HS-5 (cell line): ENCODE measurements at regions not wholly inside any gene's neighbourhood (a gene's known extent, or its start where the extent isn't known, plus 50 kb on each side); places are given as distances from the start of the nearest gene placed in this dataset.

ENCODE experiments used
- DNase-seq: peaks from one replicate; pipeline ENCODE4 v3.0.0-alpha.2; 2012; ENCODE audit warnings: low read depth

DNA sequence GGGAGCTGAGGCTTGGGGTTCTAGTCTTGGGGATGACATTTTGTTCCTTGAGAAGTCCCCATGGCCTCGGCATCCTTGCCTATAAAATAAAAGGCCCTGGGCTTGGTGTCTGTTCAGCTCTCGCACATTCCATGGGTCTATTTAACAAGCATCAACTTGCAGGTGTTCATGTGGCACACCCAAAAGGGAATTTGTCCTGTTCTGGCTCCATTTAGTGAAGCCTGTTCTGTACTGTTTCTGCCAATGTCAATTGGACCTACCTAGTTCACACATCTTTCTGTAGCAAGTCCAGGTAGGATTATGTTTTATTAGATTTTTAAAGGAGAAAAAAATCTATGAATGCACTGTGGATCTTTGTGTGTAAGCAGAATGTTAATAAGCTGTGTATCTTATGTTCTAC lies 262.0 kb downstream of the HIVEP2 start:
- no peak for DNase-seq

DNA sequence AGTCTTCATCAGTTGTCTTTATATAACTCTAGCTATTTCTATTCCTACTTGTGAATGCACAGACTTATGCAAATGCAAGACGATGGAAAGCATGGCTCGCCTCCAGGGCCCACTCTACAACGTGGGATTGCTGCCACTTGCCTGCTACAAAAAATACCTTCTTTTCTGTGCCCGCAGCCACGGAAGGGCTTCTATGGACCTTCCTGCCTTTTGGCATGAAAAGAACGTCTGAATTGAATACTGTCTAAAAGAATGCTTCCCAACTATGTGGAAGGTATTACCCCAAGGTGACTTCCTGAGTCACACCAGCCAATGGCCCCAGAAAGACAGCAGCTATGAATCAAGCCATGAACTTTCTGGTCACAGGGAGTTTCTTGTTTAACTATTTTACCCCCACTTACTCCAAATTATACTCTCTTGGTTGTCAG lies 261.2 kb downstream of the HIVEP2 start:
- DNase-seq = no peak

DNA sequence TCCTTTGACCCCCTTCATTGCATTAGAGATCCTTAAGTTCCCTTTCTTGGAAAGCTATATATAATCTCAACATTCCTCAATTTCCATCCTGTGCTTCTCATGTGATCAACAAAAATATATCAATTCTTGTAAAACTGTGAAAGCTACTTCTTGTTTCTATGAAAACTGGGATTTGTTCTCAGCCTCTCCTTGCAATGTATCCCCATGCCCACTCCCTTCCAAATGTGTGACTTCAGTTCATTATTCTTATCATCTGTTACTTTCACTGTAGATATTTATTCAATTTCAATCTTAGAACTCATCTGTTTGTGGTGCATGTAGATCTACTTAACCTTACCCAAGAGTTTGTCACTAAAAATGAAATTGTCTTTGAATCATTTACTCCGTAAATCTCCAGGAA lies 260.6 kb downstream of the HIVEP2 start:
- DNase-seq = no peak

DNA sequence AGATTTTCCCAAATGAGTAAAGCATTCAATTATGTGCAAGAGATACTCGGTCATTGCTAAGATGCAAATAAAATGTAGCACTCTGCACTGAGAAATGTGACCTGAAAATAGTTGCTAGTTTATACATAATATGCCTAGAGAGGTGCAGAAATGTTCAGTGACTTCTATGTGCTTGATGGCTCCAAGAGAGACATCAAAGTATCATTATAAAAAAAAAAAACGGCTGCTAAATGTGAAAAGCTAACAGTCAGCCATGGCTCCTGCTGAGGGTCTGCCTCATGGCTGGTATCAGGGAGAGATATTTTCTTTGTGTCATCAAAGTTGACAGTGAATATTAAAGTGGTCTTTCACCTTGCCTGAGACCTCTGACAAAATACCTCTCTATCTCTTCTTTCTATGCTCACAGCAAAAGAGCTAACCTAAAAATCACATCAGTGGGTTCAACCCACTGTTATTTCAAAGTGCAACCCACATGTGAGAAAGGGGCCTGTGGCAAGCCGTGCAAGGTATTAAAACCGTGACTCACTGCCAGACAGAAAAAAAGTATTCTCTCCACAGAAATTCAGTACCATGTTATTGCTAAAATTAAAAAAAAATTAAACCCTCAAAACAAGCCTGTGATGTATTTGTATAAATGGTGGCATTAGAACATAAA lies 259.0 kb downstream of the HIVEP2 start:
- no peak for DNase-seq

DNA sequence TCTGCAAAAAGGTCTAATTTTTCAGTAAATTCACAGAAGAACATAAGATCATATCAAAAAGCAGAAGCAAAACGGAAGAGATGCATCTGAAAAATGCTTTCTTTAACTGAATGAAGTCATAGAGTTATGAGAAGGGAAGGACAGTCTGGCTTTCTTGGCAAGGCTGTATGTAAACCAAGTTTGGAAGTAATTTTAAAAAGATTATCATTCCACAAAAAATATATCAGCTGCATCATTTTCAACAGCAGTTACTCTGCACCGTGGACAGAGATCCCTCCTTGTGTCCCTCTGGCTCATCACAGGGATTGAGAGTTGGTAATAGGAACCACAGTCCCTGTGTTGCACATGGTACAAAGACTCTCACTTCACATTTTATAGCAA lies 258.5 kb downstream of the HIVEP2 start:
- DNase-seq = no peak

DNA sequence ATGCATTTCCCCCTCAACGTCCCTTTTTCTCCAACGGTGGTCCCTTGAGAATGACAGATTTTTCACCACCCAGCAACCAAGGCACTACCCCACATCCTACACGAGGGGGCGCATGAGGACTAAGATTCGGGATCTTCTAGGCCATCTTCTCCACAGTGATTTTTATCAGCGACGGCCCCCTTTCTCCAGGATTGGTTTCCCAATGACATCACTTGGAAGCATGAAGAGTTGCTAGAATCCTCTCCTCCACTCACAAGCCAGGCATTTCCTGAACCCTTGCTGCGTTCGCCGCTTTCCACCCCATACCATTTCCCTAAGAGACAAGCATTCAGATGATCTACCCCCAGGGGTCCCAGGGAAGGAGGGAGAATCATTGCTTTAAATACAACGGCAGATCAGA lies 252.0 kb downstream of the HIVEP2 start:
- peak; percentile 83 for DNase-seq

DNA sequence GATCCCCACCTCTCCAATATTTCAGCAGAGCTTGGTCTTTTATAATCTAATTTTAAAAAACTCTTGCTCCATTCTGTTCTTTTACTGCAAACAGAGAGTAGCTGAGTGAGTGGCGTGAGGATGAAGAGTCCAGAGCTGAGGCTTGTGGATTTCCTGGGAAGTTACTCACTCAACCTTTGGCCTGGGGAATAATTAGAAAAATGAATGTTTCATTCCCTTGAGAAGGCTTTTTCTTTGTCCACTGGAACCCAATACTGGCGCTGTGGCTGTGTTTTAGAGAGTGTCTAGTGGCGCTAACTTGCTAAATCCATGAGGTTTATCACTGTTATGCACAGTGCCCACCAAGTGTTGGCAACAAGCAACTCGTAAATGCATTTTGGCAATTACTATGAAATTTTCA lies 251.5 kb downstream of the HIVEP2 start:
- peak; percentile 76 for DNase-seq

DNA sequence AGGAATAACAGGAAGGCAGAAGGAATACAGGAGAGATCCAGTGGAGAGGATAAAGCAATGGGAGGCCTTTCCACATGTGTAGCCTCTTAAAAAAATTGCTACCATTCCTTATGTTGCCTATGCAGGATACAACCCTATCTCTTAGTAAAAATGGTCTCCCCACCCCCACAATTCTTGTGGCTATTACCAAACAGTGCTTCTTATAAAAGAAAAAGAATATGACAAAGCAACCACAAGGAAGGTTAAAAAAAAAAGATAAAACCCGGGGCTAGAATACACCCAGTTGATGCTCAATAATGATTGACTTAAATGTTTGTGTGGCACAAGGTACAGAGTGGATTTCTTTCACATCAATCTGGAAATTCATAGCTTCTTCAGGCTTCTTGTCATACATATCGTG lies 250.9 kb downstream of the HIVEP2 start:
- DNase-seq = no peak

DNA sequence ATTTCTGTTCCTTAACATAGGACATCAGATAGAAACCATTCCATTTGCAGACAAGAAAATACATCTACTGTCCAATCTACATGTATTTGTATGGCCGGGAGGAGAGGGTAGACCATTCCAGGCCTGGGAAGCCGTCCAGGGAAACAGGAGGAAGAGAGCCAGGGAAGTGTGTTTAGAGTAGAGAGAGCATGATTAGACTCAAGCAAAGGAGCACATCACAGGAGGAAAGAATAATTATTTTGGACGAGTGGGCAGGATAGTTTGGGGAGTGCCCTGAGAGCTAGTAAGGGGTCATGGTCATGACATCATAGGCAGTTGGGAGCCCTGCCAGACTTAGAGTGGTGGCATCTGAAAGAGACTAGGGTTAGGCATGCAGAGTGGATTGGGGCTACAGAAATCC lies 250.0 kb downstream of the HIVEP2 start:
- no peak for DNase-seq

DNA sequence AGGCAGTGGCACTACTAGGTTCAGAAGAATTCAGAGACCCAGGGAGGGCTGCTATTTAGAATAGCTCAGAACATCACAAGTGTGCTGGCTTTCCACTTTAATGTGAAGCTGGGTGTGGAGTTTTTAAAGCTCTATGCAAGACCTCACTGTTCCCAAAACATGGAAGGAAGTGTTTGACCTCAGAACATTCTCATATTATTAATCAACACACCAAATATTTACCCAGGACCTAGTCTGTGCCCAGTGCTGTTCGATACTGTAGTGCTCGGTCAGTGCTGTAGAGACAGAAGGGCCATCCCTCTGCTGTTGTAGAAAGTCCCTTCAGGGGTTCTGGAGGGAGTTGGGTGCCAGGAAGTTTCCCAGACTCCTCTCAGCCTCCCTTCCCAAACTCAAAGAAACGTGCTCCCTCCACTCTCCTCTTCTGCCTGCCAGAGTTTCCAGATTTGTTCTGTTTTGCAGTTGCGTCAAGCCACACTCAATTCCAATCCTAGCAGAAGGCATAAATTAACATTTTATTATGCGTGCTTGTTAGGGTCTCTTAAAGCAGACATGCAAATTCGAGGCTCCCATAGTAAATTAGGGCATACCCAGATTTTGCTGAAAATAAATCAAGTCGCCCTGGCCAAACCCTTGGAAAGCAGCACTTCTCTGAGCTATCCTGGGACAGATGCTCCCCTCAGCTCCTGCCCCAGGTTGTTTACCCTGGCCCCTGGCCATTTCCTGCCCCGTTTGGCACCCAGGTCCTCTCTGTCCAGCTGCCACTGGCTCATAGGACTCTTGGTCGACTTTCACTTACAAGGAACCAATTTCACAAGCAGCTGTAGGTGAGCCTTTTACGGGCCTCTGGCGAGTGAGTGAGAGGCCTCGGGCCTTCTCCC lies 248.6 kb downstream of the HIVEP2 start:
- DNase-seq = no peak

DNA sequence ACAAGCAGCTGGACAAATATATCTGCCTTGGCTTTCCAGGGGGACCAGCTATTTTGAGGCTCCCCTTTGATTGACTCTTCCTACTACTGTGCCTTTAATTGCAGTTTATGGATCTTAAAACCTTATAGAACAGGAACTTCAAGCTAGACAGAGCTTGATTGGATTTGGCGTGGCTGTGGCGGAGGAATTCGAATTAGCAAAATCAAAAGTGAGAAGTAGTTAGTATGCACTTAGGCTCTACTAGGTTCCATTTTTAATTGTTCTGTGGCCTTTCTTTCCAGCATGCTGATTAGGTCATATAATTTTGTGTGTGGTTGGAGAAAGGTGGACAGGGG lies 248.0 kb downstream of the HIVEP2 start:
- DNase-seq = no peak

DNA sequence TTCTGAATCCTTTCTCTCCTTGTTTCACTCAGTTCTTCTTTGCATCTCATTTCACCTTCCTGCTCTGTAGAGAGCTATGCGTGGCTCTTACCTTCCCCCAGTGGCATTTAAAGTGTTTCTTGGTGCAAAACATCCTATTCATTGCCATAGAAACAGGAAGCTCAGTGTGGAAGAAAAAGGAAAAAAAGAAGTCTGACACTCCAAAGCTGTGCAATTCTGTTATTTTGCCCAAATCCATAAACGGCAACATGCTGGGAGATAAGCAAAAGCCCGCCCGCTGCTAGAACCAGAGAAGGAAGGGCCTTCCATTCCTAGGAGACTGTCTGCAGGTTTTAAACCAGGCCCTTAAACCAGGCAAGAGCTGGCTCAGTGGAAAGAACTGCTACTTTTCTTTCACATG lies 247.1 kb downstream of the HIVEP2 start:
- no peak for DNase-seq

DNA sequence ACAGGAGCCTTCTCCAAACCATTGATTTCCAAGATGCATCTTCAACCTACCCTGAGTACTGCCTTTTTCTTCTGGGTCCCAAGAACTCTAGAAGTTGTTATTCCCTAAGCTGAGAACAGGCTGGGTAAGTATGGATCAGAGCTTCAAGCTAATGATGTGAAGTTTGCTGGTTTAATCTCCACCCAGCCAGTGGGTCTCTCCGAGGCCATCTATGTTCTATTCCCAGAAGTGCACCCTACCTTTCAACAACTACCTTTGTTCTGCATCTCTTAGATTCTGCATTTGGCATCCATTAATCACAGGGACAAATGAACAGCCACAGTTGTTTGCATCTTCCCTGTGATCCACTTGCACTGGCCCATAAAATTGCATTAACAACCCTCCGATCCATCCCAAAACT lies 246.2 kb downstream of the HIVEP2 start:
- no peak for DNase-seq

DNA sequence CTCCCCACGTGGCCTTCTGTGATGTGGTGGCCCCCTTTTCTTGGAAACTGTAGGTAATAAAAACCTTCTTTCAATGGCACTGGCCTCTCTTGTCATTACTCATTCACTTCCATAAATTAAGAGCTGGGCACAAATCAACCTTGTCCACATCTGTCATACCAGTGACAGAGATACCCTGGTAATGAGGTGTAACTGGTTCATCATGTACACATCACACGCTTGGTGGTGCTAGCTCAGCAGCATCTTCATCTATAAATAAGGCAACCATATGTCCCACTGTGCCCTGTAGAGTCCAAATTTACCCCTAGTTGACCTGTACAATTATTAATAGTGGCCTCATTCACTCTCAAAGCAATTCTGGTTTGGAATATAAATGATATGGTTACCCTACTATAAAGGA lies 245.6 kb downstream of the HIVEP2 start:
- DNase-seq = no peak

DNA sequence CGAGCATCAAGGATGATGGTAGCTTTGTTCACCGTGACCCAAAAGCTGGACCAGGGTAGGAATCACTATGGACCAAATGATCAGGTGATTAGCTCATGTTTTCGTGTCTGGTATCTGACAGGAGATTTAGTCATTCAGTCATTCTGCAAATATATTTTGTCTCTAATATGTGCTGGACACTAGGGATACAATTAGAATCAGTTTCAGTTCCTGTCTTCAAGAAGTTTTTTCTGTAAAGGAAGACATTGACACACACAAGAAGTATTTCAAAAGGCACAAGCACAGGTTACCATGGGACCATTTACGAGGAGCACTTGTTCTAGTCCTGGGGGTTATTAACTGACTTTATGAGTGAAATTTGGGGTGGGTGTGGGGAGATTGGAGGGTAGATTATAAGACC lies 244.9 kb downstream of the HIVEP2 start:
- no peak for DNase-seq

DNA sequence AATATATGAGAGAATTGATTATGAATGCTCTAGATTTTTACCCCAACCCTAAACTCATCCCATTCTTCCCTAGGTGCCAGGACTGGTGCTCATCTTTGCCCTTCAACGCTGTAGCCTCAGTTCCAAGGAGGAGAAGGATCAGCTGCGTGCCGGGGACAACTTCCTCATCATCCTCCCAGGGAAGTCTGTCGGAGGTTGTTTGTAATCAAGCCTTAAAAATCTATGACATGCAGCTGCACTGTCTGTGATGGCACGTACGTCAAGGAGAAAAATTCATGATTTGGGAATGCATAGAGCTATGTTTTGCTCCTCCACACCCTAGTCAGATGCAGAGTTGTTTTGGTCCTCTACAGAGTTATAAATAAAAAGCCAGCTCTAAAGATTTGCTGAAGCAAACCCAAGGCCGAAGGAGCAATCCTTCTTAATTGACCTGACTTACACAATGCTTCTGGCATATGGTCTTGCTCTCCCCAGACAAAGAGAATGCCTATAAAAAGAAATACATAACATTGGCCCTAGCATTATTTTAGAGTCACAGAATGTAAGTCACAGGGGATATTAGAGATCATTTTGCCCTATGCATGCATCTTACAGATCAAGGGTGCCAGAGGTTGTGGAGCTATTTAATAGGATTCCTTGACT lies 244.2 kb downstream of the HIVEP2 start:
- DNase-seq = no peak
